SK-N-SH treated with all-trans-retinoic acid at 6 μM for 48 hours (cell line): ENCODE measurements at regions not wholly inside any gene's neighbourhood (a gene's known extent, or its start where the extent isn't known, plus 50 kb on each side); places are given as distances from the start of the nearest gene placed in this dataset.

Source experiments
- ESRRG ChIP-seq: fragments of 250-450 bp; sonication (Bioruptor Pico); IDR thresholded peaks from 2 replicates; pipeline ENCODE4 v1.6.1; 2021; ENCODE audit warnings: mild to moderate bottlenecking
- RARB ChIP-seq: fragments of 250-450 bp; sonication (Bioruptor Pico); IDR thresholded peaks from 2 replicates; pipeline ENCODE4 v1.8.0; 2021; ENCODE audit warnings: mild to moderate bottlenecking, moderate library complexity

DNA sequence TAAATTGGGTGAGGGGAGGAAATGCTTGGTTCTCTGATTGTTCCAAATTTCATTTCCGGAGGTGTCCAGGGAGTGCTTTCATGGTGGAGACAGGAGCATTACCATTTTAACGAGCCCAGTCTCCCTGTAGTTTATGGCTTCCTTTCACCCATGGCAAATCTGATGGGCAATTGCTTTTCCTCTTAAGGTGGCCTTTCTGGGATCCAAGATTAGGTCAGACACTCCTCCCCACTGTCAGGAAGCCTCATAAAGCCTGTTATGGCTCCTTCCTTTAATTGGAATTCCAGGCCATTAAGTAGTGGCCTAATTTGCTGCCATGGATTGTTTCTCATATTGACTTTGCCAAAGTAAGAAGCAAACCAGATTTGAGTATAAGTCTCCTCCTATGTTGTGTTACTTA lies 157.8 kb downstream of the PDCD6IP start:
- no peak for TF ChIP-seq ESRRG
- TF ChIP-seq RARB (CRISPR knock-in tag), result no peak
